ENCODE measurements at regions not wholly inside any gene's neighbourhood (a gene's known extent, or its start where the extent isn't known, plus 50 kb on each side); places are given as distances from the start of the nearest gene placed in this dataset.
"Not testable (repeated sequence)": the region's sequence is repeated elsewhere in the genome, so short reads cannot be mapped to it uniquely, and the experiment has no call there.

- Mint-ChIP-seq H3K36me3 (ENCODE audit: low read depth) (no peaks in the 10 kb centered on the region), H3K4me3 (no peak overlapping the region), H3K4me1 (ENCODE audit: low read depth) (no peaks in the 10 kb centered on the region), H3K9me3 (no peaks in the 10 kb centered on the region; the same call in 1 of the 2 replicates), H3K27ac (no peak overlapping the region), H3K27me3 (ENCODE audit: insufficient read depth) (peaks cover 2% of the 10 kb centered on the region; the same call in 1 of the 2 replicates)
- DNase-seq, result no peak
- no peak for TF ChIP-seq CTCF (IDR thresholded peaks at IDR 0.05)
Observed at GRCh38 chr4:84219656-84220055, 279.4 kb downstream of the NKX6-1 start.

GRCh38 chr4:84218031-84218430 is 281.1 kb downstream of the NKX6-1 start:
- H3K9me3 Mint-ChIP-seq, result no peaks in the 10 kb centered on the region
- TF ChIP-seq CTCF (IDR thresholded peaks at IDR 0.05), result no peak
- no peak overlapping the region for H3K27ac Mint-ChIP-seq
- H3K4me1 Mint-ChIP-seq (ENCODE audit: low read depth), result no peaks in the 10 kb centered on the region
- peaks cover 2% of the 10 kb centered on the region; the same call in 1 of the 2 replicates for H3K27me3 Mint-ChIP-seq (ENCODE audit: insufficient read depth)
- no peak for DNase-seq
- H3K36me3 Mint-ChIP-seq (ENCODE audit: low read depth), result no peaks in the 10 kb centered on the region
- H3K4me3 Mint-ChIP-seq, result no peak overlapping the region

- Mint-ChIP-seq H3K36me3 (ENCODE audit: low read depth) (no peaks in the 10 kb centered on the region), H3K4me3 (no peak overlapping the region), H3K9me3 (peaks cover 11% of the 10 kb centered on the region), H3K4me1 (ENCODE audit: low read depth) (no peaks in the 10 kb centered on the region), H3K27ac (no peak overlapping the region), H3K27me3 (ENCODE audit: insufficient read depth) (no peaks in the 10 kb centered on the region)
- no peak for TF ChIP-seq CTCF (IDR thresholded peaks at IDR 0.05)
- DNase-seq, result no peak
Observed at GRCh38 chr4:84215217-84215616, 283.9 kb downstream of the NKX6-1 start.

GRCh38 chr4:84206226-84206625 is 292.9 kb downstream of the NKX6-1 start:
- H3K4me1 Mint-ChIP-seq (ENCODE audit: low read depth), result not testable (repeated sequence)

GRCh38 chr4:84189144-84189543 is 309.9 kb downstream of the NKX6-1 start:
- H3K9me3 Mint-ChIP-seq, result no peaks in the 10 kb centered on the region; the same call in 1 of the 2 replicates
- H3K4me1 Mint-ChIP-seq (ENCODE audit: low read depth), result no peaks in the 10 kb centered on the region
- H3K27ac Mint-ChIP-seq, result no peak overlapping the region
- H3K36me3 Mint-ChIP-seq (ENCODE audit: low read depth), result no peaks in the 10 kb centered on the region
- DNase-seq, result no peak
- no peak for TF ChIP-seq CTCF (IDR thresholded peaks at IDR 0.05)
- no peak overlapping the region for H3K4me3 Mint-ChIP-seq
- no peaks in the 10 kb centered on the region for H3K27me3 Mint-ChIP-seq (ENCODE audit: insufficient read depth)

More at GRCh38 chr4:84206226-84206625, 292.9 kb downstream of the NKX6-1 start:
- H3K9me3 Mint-ChIP-seq, result peaks cover 48% of the 10 kb centered on the region
- DNase-seq; H3K36me3 Mint-ChIP-seq (ENCODE audit: low read depth); H3K4me3 Mint-ChIP-seq; H3K27me3 Mint-ChIP-seq (ENCODE audit: insufficient read depth); H3K27ac Mint-ChIP-seq: not testable (repeated sequence)

GRCh38 chr4:84179409-84179808 is 319.7 kb downstream of the NKX6-1 start:
- H3K4me3 Mint-ChIP-seq, result no peak overlapping the region
- no peak overlapping the region for H3K27ac Mint-ChIP-seq
- no peak for DNase-seq
- H3K27me3 Mint-ChIP-seq (ENCODE audit: insufficient read depth), result no peaks in the 10 kb centered on the region
- H3K4me1 Mint-ChIP-seq (ENCODE audit: low read depth), result no peaks in the 10 kb centered on the region
- no peak for TF ChIP-seq CTCF (IDR thresholded peaks at IDR 0.05)
- peaks cover 3% of the 10 kb centered on the region; the same call in 1 of the 2 replicates for H3K9me3 Mint-ChIP-seq
- no peaks in the 10 kb centered on the region for H3K36me3 Mint-ChIP-seq (ENCODE audit: low read depth)

Measured in HFFc6 (cell line).